GM18870 (cell line): ENCODE measurements at regions not wholly inside any gene's neighbourhood (a gene's known extent, or its start where the extent isn't known, plus 50 kb on each side); places are given as distances from the start of the nearest gene placed in this dataset.

Experiments used
- ATAC-seq: cut with Tn5 transposase; IDR thresholded peaks from one replicate; pipeline ENCODE4 v1.9.1; 2021; ENCODE audit warnings: moderate library complexity; ENCODE audit not compliant: unreplicated experiment

- ATAC-seq: no peak
These were observed 796.6 kb upstream of the ZEB2 start for GRCh38 chr2:145316496-145316895.

DNA sequence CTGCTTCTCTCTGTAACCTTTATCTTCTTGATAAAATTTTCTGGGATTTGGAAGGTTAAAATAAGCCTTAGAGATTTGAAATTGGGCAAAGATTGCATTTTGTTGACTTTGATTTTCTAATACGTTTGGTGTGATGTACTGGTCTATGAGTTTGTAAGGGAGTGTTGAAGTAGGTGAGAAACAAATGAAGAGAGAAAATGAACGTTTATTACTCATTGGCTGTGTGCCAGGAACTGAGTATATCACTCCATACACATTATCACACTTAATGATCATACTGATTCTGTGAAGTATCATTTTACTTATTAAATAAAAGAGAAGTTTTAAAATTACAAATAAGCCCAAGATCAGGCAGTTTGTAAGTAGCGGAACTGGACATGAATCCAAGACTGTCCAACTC lies 795.1 kb upstream of the ZEB2 start:
- ATAC-seq: no peak

GRCh38 chr2:145314119-145314633 lies 794.3 kb upstream of the ZEB2 start:
- no peak for ATAC-seq

GRCh38 chr2:145305889-145306288 lies 786.0 kb upstream of the ZEB2 start:
- ATAC-seq: no peak

- ATAC-seq: no peak
These were observed 784.6 kb upstream of the ZEB2 start for GRCh38 chr2:145304501-145304900.

DNA sequence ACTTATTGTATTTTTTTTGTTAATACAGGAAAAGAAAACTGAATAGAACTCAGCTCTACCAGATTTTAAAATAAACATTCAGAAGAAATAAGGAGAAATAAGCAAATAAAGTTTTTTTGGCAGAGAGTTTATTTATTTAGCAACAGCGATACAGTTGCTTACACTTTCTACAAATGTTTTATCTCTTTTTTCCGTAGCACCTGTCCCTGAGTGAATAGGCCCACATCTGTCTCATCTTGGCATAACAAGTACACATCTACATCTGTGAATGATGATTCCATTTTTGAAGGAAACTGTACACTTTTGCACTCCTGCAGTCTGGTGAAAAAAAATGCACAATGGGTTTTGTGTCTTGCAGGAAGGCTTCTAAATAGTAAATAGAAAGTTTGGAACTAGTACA lies 783.6 kb upstream of the ZEB2 start:
- ATAC-seq: no peak

GRCh38 chr2:145302886-145303285 lies 783.0 kb upstream of the ZEB2 start:
- ATAC-seq: no peak

GRCh38 chr2:145302451-145302850 lies 782.5 kb upstream of the ZEB2 start:
- no peak for ATAC-seq

DNA sequence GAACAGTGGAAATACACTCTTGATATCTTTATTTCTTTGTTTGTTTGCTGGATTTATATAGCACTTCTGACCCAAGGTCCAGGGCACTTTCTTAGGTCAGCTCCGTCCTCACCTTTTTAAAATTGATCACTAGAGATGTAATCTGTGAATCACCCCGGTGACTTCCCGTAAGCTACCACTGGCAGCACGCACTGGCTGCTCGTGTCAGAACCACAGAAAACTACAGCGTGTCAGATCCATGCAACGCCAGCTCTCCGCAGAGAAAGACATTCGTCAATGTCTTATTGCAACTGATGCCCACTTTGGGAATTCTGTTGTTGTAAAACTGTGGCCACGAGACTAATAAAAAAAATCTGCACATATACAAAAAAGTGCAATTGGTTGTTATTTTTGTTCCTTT lies 779.4 kb upstream of the ZEB2 start:
- no peak for ATAC-seq

GRCh38 chr2:145292166-145292565 lies 772.2 kb upstream of the ZEB2 start:
- no peak for ATAC-seq

DNA sequence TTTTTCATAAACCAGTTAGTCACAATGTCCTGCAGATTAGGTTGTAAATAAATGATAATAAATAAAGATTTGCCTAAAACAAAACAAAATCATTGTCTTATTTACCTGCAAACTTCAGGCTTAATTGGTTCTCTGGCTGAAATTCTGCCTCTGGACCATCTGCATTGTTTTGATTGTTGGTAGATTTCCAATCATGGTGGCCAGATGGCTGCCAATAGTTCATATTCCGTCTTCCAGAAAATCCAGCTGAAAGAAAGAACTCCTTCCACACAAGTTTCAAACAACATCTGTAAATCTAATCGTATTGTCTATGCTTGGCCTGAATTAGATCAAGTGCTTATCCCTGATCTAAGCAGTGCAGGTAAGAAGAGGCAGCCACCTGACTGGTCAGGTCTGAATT lies 771.1 kb upstream of the ZEB2 start:
- no peak for ATAC-seq

DNA sequence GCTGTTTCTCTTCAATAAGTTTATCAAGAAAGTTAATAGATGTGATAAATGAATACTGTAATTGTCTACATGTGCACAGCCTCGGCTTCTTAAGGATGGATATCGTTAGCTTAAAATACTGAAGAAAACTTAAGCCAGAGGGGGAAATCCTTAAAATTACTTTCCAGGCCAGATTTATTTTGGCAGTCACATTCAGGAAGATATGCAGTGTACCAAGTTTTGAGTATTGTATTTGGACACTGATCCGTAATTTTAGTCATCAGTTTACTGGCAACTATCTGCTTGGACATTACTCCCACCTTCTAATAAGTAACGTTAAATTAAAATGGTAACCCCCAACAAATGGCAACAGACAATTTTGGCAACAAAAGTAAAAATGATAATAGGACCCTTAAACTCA lies 770.0 kb upstream of the ZEB2 start:
- ATAC-seq: no peak

DNA sequence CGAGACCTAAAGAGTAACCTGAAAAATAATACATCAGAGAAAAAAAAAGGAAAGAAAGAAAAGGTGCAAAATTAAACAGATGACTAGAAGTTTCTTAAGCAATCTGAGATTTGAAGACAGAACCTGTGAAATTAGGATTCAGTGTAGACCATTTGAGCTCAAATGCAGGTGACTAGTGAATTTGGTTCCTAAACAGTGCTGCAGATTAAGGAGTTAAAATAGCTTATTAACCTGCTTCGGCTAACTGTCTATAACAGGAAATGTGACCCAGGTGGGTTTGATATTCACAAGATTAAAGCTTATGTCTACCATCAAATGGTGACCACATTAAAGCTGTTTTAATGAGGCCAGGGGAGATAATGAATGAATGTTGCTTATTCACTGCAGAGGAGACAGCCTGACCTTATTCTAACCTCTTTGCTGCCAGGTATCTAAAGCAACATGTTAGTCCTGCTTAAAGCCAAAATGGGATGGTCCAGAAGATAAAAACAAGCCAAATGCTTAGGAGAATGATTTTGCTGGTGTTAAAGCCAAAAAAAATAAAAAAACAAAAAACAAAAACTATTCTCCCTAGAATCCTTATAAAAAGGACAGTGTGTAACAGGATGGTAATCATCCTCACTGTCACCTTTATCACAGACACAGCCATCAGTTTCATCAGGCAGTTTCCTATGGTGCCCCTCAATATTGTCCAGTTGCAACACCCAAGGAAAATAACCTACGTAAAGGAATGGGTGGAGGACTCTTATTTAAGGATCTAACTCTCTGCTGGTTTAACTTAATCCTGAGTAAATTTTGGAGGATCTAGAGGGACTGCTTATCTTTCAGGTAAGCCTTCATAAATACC lies 769.0 kb upstream of the ZEB2 start:
- no peak for ATAC-seq

GRCh38 chr2:145287736-145288135 lies 767.8 kb upstream of the ZEB2 start:
- ATAC-seq: no peak

- ATAC-seq: no peak
These were observed 766.9 kb upstream of the ZEB2 start for GRCh38 chr2:145286716-145287275.

DNA sequence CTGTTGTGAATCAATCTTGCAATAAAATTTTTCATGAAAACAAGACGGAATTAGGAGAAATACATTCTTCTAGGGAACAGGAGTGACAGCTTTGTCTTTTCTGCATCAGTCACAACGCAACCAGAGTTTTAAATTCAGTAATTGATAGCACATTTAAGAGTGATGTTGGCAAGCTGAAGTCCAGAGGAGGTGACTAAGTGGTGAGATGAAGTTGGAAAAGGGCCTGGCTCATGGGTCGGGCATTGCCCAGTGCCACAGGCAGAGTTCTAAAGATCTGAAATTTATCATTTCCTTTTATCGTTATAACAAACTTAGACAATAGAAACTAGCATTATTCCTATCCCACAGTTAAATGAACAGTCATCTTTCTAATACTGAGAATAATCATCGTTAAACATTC lies 764.6 kb upstream of the ZEB2 start:
- ATAC-seq: no peak

- ATAC-seq: no peak
These were observed 763.2 kb upstream of the ZEB2 start for GRCh38 chr2:145283131-145283530.

DNA sequence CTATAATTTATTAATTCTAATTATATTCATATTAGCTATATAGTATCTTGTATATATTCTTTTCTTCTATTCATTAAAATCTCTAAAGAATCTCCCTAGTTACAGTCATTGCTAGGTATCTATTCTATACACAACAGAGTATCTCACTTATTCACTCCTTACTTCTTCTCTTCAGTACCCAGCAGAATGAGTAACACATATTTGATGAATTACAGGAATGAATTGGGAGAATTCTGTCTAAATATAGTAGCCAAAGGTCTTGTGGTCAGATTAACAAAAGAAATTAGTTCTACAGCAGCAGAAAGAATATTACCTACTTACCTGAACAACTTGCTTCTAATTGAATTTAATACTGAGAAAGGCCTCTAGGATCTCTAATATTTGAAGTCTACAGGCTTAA lies 758.0 kb upstream of the ZEB2 start:
- ATAC-seq: no peak

- ATAC-seq: no peak
These were observed 753.9 kb upstream of the ZEB2 start for GRCh38 chr2:145273840-145274239.

DNA sequence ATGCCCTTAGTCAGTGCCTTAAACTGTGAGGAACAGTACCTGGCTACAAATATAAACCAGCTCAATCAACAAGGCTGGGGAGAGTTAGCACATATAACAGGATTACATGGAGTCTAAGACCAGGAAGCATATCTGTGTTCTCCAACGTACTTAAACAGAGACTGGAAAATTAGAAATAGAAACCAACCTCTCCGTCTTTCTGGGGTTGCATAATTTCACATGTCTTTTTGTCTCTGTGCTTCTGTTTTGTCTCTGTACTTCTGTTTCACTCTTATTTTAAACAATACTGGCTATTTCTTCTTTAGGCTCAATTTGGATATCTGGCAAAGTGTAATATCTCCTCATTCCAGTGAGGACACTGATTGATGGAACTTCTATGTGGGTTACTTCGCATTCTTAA lies 749.0 kb upstream of the ZEB2 start:
- ATAC-seq: no peak

GRCh38 chr2:145267451-145267850 lies 747.5 kb upstream of the ZEB2 start:
- ATAC-seq: no peak

- no peak for ATAC-seq
These were observed 745.3 kb upstream of the ZEB2 start for GRCh38 chr2:145265244-145265643.

DNA sequence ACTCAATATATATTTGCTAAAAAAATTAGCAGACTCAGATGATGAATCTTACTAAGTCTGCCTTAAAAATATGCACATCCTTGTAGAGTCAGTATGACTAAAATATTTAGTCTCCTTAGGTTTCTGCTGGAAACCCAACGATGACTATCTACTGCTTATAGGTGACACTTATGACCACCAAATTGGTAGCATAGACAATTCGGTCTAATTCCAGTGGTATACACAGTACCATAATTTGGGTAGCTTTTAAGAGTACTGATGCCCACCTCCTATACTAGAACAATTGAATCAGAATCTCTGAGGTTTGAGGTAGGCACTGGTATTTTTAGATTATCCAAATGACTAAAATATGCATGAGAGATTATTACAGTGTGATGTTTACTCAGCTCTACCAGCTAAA lies 740.8 kb upstream of the ZEB2 start:
- ATAC-seq: no peak
